NCI-H524 treated with DMSO at 0.1 percent for 48 hours (cell line): ENCODE measurements at regions not wholly inside any gene's neighbourhood (a gene's known extent, or its start where the extent isn't known, plus 50 kb on each side); places are given as distances from the start of the nearest gene placed in this dataset.

Experiments
- DNase-seq: peaks from one replicate; lab custom pipeline; 2025; lab: John Stamatoyannopoulos, UW

DNA sequence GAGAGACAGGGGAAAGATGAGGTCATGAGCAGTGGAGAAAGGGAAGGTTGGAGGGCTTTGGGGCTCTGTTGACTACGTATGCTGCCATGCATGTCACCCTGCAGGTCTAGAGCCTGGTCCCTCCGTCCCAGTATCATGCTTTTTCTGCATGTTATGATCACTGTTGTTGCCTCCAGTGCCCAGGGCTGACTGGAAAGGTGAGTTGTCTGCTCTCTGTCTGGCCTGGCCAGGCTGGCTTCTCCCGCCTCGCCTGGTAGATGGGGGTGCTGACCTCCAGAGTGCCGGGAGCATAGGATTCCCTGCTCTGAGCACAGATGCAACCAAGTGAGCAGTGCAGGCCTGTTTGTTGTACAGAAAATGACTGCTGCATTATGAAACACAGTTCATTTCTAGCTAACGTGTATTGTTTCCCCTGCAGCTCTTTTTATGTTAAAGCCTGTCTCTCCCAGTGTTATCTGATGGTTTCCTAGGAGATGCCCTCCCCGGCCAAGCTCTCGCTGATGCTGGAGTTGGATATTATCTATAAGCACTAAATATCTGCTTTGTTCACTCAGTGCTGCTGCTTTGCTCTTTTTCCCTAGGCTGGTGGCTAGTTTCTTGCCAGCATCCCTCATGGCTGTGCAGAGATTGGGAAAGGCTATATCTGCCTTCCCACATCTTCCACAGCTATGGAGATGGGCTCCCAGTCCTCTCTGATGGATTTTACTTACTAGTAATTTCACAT, 158.2 kb downstream of the TDRD15 start:
- no peak for DNase-seq

DNA sequence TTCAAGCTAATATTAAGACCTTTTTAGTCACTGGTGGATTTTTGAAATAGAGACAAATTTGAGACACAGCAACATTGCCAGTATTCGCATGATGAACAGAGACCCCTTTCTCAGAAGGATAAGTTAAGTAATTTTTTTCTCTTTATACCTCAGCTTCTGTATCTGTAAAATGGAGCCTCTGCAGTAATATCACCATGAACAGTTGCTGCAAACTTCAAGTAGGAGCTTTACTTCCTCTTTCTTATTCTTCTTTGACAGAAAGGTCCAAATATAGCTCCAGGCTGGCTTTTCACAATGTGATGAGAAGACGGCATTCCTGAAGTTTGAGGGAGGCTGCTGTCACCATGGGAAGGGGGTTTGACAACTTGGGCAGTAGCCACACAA, 158.7 kb downstream of the TDRD15 start:
- DNase-seq = no peak

DNA sequence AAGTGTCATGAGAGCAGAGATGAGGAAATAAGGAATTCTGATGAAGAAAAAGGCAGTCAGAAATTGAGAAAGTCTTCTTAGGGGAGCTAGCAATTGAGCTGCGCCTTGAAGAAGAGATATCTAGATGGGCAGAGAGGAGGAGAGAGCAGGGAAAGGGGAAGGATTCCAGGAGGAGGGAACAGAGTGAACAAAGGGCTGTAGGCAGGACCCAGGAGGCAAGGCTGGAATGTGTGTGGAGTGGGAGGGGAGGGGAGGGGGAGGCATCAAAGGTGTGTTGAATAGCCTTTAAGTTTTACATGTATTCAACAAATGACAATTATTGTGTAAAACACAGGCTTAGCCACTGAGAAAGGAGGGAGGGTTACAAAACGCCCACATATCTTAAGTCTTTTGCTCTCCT, 164.5 kb downstream of the TDRD15 start:
- DNase-seq = no peak

DNA sequence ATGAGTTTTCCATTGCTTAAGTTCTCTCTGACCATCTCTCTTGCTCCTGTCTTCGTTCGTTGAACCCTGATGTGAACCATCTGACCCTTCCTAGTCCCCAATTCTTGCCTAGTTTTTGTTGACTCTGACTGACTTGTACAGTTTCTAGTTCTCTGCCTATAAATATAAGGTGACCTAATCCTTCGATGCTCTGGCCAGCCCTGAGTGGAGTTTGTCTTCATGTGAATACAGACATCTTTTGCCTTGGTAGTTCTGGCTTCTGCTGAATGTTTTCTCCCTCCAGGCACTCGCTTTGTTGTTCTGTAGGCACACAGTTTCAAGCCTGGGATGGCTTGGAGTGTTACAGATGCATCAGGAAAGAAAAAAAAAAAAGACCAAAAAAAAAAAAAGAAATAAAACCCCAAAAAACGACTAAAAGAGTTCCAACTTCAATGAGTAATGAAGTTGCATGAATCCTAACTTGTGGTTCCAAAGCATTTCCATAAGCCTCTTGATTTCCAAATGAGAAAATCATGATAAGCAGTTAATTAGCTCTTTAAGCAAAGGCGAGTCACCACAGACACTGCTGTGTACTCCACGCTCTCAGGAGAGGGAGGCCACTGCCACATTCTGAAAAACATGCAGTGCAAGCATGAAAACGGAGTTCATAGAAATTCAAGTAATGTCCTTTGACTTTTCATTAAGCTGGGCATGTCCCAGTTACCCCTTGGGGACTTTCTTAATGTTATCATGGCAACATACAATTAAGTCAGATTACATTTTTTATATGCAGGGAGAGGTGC, 165.2 kb downstream of the TDRD15 start:
- DNase-seq = no peak

DNA sequence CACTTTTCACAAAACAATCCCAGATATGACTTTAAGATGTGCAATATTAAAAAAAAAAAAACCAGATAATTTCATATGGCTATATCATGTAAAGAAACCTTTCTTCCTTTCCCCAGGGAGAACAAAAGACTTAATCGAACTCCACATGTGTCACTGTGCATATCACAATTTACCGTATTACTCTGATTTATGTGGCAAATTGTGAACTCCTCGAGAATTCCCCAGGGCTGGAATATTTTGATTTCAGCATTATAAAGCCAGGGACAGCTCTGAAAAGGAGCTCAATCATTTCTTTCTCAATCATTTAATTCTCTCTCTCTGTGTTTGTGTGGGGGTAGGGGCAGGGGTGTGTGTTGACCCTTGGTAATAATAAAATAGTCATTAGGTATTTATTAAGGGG, 165.8 kb downstream of the TDRD15 start:
- no peak for DNase-seq

DNA sequence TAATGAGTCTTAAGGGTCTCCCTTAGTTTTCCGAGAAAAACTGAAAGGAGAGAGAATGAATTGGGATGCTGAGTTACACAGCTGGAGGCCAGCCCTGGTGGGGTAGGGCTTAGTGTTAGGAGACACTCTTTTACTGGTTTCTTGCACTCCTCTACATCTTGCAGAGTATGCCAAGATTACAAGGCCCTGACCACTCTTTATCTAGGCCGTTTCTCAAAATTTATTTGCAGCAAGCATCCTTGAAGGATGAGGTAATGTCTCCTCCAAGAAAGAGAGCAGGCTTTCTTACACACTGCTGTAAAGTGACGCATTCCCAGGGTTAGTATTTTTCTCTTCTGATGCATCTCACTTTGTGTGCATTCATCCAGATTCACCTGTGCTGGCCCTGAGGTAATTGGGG, 166.2 kb downstream of the TDRD15 start:
- DNase-seq = no peak

DNA sequence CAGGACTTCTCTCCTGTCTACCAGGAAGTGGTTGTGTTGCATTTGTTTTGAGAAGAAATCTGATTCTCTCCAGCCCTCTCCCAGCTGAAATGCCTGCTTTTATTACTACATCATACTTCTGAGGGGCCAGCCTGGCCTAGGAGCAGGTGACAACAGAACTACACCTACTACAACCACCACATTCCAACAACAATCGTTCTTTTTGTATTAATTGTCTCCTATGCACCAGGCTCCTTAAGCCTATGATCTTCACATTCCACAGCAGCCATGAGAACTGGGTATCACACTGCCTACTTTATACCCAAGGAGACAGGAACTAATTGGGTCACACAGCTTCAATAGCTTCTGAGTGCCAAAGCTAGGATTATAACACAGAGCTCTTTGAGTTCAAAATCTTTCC, 167.7 kb downstream of the TDRD15 start:
- DNase-seq = no peak

DNA sequence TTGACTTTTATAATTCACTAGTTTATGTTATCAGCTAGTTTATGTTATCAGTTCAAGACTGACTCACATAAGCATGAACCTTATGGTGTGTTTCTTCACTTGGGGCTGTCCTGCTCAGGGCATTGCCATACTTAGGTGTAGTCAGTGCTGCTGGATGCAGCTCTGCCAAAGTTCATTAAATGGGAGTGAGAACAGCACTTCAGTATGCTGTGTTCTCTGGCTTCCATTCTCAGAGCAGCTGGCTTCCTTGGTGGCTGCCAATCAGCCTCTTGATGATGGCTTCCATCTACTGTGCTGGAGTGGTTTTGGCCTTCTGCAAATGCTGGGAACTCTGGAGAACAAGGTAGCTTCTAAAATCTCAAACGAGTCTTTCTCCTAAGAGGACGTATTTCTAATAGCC, 170.7 kb downstream of the TDRD15 start:
- DNase-seq = no peak

DNA sequence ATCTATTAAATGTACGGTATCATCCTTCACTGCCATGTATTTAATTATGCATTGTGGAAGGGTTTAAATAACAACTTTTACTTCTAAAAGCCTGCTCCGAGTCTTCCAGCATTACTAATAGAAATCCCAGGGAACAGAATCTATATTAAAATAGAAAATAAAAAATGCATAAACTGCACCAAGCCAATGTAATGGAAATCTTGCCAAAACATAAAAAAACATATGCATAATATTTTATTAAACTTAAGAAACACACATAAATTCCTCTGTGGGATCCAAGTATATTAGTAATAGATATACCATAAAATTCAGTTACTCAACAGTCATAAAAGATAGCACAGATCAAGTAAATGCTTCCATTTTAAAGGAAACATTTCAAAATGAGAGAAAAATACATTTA, 175.6 kb downstream of the TDRD15 start:
- no peak for DNase-seq

DNA sequence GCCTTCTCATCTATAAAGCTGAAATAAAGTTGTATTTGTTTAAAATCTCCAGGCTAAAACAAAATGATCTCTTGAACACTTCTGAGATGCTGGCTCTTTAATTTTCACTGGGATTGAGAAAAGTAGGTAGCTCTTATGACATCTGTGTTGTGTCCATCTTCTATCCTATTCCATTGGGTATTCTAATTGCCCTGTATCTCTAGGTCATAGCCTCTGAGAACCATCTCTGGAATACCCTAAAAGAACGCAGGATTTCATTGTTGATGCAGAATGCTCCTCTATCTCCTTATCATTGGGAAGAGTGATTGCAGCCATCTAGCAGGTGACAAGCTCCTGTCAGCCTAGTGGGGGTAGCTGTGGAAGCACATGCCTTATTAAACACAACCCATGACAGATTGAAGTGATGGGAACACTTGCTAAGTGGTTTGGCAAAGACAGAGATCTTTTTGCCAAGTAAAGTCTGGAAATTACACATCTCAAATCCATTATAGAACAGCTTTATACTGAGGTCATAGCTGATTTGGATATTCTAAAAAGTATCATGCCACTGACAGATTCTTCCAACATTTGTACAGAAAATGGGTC, 178.2 kb downstream of the TDRD15 start:
- no peak for DNase-seq

DNA sequence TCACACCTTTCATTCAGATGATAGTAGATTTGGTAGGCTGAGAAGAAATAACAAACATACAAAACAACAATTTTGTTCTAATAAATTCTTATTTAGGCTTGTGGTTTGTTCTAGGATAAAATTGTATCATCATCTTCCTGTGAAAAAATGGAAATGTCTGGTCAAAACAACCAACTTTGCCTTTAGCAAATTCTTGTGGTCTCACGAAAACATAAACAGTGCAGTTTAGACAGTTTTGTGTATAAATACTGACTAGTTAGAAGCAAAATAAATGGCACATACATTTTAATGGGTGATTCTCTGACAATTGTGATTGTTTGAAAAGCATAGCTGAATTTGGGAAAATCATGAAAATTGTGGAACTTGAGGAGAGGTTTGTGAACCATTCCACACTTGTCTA, 180.1 kb downstream of the TDRD15 start:
- DNase-seq = no peak

DNA sequence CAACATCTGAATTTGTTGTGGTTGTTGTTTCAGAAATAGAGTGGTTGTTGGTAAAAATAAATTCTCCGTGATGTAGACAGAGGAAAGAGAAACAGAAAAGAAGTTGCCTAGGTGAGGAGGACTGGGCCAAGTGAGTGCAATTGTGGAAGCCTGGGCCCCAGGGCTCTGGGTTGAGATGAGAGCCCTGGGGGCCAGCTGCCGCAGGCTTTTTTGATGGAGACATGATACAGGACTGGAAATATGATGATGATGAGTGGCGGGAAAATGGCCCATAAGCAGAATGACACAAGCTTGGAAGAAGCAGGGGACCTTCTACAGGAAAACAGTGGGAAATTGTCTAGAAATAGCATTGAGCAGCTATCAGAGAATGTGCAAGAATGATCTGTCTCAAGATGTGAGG, 181.8 kb downstream of the TDRD15 start:
- no peak for DNase-seq

DNA sequence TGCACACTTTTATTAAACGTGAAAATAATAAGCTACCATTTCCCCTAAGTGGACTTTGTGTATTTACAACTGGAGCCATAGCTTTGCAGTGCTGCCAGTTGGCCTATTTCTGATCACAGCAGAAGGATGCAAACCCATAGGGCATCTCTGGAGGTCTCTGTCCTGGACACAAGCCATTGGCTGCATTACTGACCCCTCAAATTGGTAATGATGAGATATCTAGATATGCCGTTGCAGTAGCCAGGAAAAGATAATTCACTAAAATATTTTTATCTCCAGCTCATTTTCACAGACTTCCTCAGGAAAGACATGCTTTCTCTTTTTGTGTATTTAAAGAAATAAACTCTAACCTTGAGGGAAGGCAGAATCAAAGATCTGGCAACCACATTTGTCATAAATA, 182.5 kb downstream of the TDRD15 start:
- DNase-seq = no peak

DNA sequence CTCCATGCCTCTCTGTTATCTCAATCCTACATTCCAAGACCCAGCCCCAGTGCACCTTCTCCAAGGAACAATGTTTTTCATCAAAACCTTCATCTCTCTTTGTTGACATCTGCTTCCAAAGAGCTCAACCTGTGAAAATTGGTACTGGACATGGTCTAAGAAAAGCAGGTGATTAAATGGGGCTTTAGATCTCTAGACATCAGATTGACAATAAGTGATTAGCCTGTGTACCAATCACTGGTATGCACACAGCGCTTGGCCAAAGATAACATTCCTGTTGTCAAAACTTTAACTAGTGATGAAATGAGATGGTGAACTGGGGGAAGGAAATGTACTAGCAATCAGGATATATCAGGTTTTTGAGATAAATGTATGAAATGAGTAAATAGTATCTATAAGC, 183.3 kb downstream of the TDRD15 start:
- no peak for DNase-seq

DNA sequence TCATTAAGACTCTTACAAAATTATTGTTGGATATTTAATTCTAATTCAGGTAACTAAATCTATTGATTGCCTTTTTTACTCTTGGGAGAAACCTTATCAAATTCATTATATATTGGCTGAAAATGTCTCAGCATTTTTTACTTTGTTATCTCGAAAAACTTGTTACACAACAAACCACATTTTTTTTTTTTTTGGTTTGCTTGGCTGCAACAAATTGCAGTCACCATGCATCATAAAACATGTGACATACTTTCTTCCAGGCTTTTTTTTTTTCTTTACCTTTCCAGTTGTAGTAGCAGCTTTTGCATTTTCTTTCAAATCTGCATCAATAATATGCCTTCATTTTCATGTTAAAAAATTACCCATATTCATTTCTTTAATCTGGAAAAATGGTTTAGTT, 186.7 kb downstream of the TDRD15 start:
- DNase-seq = no peak

DNA sequence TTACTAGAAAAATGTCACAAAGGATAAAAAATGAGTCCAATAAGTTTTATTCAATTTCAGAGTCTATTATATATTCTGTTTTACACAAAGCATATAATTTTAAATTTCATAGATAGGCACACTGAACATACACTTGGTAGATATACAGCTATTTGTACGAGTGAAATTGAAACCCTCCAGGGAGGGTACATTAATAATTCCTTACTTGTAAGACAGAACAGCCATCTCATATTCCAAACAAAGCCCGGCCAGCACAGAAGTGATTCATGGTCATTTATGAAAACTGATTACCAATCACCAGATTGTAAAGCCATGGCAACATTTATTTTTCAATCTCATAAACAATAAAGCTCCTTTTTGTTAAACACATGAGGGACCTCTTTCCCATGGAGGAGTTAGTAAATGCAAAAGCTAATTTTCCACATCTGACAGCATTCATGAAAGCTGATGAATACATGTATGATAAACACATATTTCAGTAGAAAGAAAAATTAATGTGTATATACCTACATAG, 190.6 kb downstream of the TDRD15 start:
- DNase-seq = no peak

DNA sequence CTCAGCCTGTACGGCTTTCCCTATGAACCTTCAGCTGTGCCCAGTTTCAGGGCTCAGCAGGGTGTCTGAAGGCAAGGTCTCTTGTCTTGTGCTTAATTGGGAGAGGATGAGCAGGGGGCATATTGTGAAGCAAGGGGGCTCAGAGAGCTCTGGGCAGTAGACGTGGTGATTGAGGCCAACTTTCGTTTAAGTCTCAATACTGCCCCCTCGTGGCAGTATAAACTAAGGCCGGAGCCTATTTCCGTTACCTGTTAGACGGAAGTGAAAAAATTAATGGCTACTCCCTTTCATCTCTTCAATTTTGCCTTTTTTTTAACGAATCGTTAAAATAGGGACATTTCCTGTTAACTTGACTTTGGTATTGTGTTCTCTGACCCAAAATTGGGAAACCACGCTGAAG, 193.4 kb downstream of the TDRD15 start:
- no peak for DNase-seq

DNA sequence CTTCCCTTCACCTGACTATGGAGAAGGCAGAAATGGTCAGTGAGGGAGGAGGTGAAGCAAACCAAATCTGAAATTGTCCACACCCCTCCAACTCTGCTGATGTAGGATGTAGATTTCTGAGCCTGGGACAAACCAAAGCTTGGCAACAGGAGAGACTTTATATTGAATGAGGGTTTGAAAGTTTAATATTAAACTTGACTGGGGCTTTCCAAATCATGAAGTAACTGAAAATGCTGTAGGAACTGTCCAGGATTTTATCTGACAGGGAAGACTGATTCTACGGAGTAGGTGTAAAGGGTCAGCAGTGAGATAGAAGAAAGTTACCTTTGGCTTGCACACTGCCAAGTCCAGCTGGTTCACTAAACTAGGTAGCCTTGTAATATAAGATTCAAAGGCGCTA, 194.5 kb downstream of the TDRD15 start:
- no peak for DNase-seq

DNA sequence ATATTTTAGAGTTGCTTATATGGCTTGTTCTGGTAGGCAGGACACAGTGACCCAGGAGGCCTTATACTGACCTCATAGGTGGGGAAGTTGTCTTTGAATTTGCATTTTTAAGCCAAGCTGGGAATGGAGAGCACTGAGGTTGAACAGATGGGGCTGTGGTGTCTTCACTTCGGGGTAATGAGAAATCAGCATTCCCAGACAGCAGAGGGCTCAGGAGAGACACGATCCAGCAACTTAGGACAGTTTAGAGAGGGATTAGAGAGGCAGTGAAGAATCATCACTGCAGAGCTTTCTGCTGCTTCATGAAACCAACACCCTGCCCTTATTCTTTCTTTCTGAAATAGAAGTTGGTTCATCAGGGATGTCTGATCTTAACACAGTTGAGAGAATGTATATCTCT, 202.4 kb downstream of the TDRD15 start:
- DNase-seq = peak; percentile 33

DNA sequence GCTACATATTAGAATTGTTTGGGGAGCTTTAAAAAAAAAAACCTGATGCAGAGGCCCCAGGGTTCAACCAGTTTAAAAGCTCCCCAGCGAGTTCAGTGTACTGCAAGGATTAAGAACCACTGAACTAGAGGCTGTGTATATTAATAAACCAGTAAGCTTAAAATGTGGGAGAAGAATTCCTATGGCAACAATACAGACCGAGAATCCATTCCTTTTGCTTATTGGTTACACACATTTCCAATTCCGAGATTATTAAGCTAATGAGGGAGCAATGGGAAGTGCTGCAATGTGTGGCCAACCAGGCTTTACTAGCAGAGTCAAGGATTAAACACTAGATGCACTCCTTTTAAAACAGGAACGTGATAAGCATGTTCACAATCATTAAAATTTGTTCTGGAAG, 204.4 kb downstream of the TDRD15 start:
- DNase-seq = no peak

DNA sequence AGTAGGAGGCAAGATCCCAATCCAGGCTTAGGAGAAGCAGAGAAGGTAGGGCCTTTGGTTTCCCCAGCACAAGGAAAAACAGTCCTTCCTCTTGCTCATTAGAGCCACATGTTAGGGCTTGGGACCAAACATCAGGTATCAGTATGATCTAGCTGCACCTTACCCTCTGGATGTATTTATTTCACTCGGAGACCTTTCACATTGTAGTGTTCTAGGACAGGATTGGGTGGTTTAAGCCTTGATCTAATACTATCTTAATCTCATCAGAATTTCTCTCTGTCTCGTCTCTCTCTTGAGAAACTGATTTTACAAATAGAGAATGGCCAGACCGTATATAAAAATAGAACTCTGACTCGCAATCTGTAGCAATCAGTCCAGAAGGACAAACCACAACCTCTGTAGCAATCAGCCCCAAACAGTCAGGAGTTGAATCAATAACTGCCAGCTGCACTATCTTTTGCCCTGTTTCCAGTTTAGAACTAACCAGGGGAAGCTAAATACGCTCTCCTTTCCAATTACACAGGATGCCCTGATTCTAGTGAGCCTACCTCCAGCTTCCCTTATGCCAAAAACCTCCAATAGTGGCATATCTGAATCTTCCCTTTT, 207.1 kb downstream of the TDRD15 start:
- DNase-seq = no peak

DNA sequence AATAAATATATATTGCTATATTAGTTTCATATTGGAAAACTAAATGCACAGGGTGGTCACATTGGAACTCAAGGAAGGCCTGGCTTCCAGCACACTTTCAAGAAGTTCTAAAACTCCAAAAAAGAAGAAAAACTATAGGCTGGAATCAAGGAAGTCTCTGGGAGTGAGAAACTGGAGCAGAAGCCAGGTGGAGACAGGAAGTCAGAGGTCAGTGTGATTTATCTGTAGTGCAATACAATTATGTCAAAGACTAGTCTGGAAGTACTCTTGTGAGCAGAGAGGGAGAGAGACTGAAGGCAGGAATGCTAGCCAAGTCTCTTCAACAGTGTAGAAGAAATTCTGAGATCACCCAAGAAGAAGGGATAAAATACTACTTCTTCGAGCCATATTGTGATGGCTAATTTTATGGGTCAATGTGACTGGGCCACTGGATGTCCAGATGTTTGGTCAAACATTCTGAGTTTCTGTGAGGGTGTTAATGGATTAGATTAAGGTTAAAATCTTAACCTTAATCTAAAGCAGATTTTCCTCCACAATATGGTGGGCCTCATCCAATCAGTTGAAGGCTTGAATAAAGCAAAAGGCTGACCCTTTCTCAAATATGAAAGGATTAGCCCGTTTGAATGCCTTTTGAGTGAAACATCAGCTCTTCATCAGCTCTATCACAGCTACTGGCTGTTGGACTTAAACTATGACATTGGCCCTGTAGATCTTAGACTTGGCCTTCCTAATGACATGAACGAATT, 208.0 kb downstream of the TDRD15 start:
- DNase-seq = no peak
